Hepatocyte (in vitro differentiated cells): ENCODE measurements at regions not wholly inside any gene's neighbourhood (a gene's known extent, or its start where the extent isn't known, plus 50 kb on each side); places are given as distances from the start of the nearest gene placed in this dataset.

ENCODE experiments used
- DNase-seq: peaks from one replicate; pipeline ENCODE4 v3.0.0-alpha.2; 2016; ENCODE audit warnings: low spot score
- H2AFZ ChIP-seq: fragments of 200-600 bp; sonication (generic); 2 replicates; pipeline ENCODE4 v1.6.0; 2016; ENCODE audit warnings: antibody characterized with exemption, mild to moderate bottlenecking
- H3K27ac ChIP-seq: fragments of 200-600 bp; sonication (generic); 2 replicates; pipeline ENCODE4 v1.5.1; 2016; ENCODE audit warnings: mild to moderate bottlenecking
- H3K27me3 ChIP-seq: fragments of 200-600 bp; sonication (generic); 2 replicates; pipeline ENCODE4 v1.6.1; 2016
- H3K36me3 ChIP-seq: fragments of 200-600 bp; sonication (generic); replicated peaks from 2 replicates; pipeline ENCODE4 v1.5.1; 2016; ENCODE audit warnings: low read depth; ENCODE audit not compliant: insufficient read depth
- H3K4me1 ChIP-seq: fragments of 200-600 bp; sonication (generic); 2 replicates; pipeline ENCODE4 v1.5.1; 2016; ENCODE audit warnings: mild to moderate bottlenecking, moderate library complexity; ENCODE audit not compliant: insufficient read depth
- H3K4me2 ChIP-seq: fragments of 200-600 bp; sonication (generic); 2 replicates; pipeline ENCODE4 v1.6.0; 2016
- H3K4me3 ChIP-seq: fragments of 200-600 bp; sonication (generic); 2 replicates; pipeline ENCODE4 v1.5.1; 2016; ENCODE audit warnings: mild to moderate bottlenecking
- H3K79me2 ChIP-seq: fragments of 200-600 bp; sonication (generic); 2 replicates; pipeline ENCODE4 v1.6.0; 2017; ENCODE audit warnings: mild to moderate bottlenecking
- H3K9me2 ChIP-seq: fragments of 200-600 bp; sonication (generic); replicated peaks from 2 replicates; pipeline ENCODE4 v1.6.0; 2017; ENCODE audit warnings: mild to moderate bottlenecking; ENCODE audit not compliant: insufficient read depth
- H3K9me3 ChIP-seq: fragments of 200-600 bp; sonication (generic); 2 replicates; pipeline ENCODE4 v1.5.1; 2016; ENCODE audit warnings: low read depth, mild to moderate bottlenecking
- H4K20me1 ChIP-seq: fragments of 200-600 bp; sonication (generic); 2 replicates; pipeline ENCODE4 v1.6.0; 2016; ENCODE audit warnings: mild to moderate bottlenecking; ENCODE audit not compliant: insufficient read depth, poor library complexity, severe bottlenecking
- CTCF ChIP-seq: fragments of 200-600 bp; sonication (generic); IDR thresholded peaks from 2 replicates; pipeline ENCODE4 v1.5.1; 2016; ENCODE audit warnings: antibody characterized with exemption, mild to moderate bottlenecking; ENCODE audit not compliant: poor library complexity
- EZH2 ChIP-seq: fragments of 200-600 bp; sonication (generic); IDR thresholded peaks from 2 replicates; pipeline ENCODE4 v1.6.1; 2016; ENCODE audit warnings: antibody characterized with exemption, mild to moderate bottlenecking, borderline replicate concordance
- EZH2phosphoT487 ChIP-seq: fragments of 200-600 bp; sonication (generic); IDR thresholded peaks from one replicate; pipeline ENCODE4 v1.6.1; 2018; ENCODE audit warnings: antibody characterized with exemption, mild to moderate bottlenecking, low read depth, moderate library complexity; ENCODE audit not compliant: unreplicated experiment, severe bottlenecking
- WGBS: methylation state at CpG from one replicate; pipeline ENCODE4 v1.1.6; 2016; ENCODE audit warnings: low lambda C conversion rate; ENCODE audit errors: missing lambda C conversion rate; 5-methylcytosine and 5-hydroxymethylcytosine counted together

- H3K4me2 ChIP-seq, result no peak overlapping the region
- no peak for DNase-seq
- TF ChIP-seq EZH2phosphoT487 (no peak), CTCF (no peak)
- H2AFZ ChIP-seq, result no peak overlapping the region
- no peaks in the 10 kb centered on the region for H3K79me2 ChIP-seq
- H3K9me2 ChIP-seq, result no peaks in the 10 kb centered on the region
- no peak overlapping the region for H3K4me3 ChIP-seq
- H3K4me1 ChIP-seq, result peaks cover 3% of the 10 kb centered on the region
- H3K27ac ChIP-seq, result no peak overlapping the region
- 98% methylated on average over 2 of the region's 2 CpGs for WGBS
- no peaks in the 10 kb centered on the region for H3K36me3 ChIP-seq
- no peaks in the 10 kb centered on the region for H3K27me3 ChIP-seq
- H4K20me1 ChIP-seq, result no peaks in the 10 kb centered on the region
- no peaks in the 10 kb centered on the region for H3K9me3 ChIP-seq
These were observed 226.7 kb downstream of the BCAS1 start for GRCh38 chr20:53843645-53844044.

GRCh38 chr20:53842301-53843099, 227.9 kb downstream of the BCAS1 start:
- Histone ChIP-seq H3K36me3 (no peaks in the 10 kb centered on the region), H3K27ac (no peak overlapping the region), H3K79me2 (no peaks in the 10 kb centered on the region), H3K4me3 (no peak overlapping the region), H3K9me3 (no peaks in the 10 kb centered on the region), H3K27me3 (no peaks in the 10 kb centered on the region), H2AFZ (no peak overlapping the region), H3K4me2 (no peak overlapping the region), H4K20me1 (no peaks in the 10 kb centered on the region), H3K4me1 (peaks cover 3% of the 10 kb centered on the region), H3K9me2 (no peaks in the 10 kb centered on the region)
- TF ChIP-seq EZH2phosphoT487 (no peak), CTCF (no peak), EZH2 (no peak)
- DNase-seq, result no peak
- WGBS, result 93% methylated on average over 1 of the region's 1 CpG

- no peak overlapping the region for H3K27ac ChIP-seq
- TF ChIP-seq EZH2 (no peak), CTCF (no peak), EZH2phosphoT487 (no peak)
- H3K4me1 ChIP-seq, result peaks cover 7% of the 10 kb centered on the region
- DNase-seq, result no peak
- no peak overlapping the region for H3K4me2 ChIP-seq
- H3K36me3 ChIP-seq, result no peaks in the 10 kb centered on the region
- H4K20me1 ChIP-seq, result no peaks in the 10 kb centered on the region
- no peaks in the 10 kb centered on the region for H3K27me3 ChIP-seq
- no peaks in the 10 kb centered on the region for H3K79me2 ChIP-seq
- no peak overlapping the region for H3K4me3 ChIP-seq
- WGBS, result 63% methylated on average over 3 of the region's 3 CpGs
- H2AFZ ChIP-seq, result no peak overlapping the region
- no peaks in the 10 kb centered on the region for H3K9me3 ChIP-seq
- no peaks in the 10 kb centered on the region for H3K9me2 ChIP-seq
These were observed 228.7 kb downstream of the BCAS1 start for GRCh38 chr20:53841741-53842140.
